ENCODE measurements at regions not wholly inside any gene's neighbourhood (a gene's known extent, or its start where the extent isn't known, plus 50 kb on each side); places are given as distances from the start of the nearest gene placed in this dataset.

GRCh38 chr13:74306496-74306895 is 172.3 kb upstream of the KLF12 start:
- DNase-seq: no peak
- no peak overlapping the region for H2AFZ ChIP-seq (ENCODE audit: insufficient read depth, low read depth, low read length, poor library complexity, severe bottlenecking)
- no peaks in the 10 kb centered on the region for H4K20me1 ChIP-seq (ENCODE audit: insufficient read depth, low read length)
- Mint-ChIP-seq H3K4me3 (no peak overlapping the region), H3K27me3 (ENCODE audit: low read depth in 3 of 3) (no peaks in the 10 kb centered on the region), H3K9me3 (peaks cover 0 to 4% (median 0%) of the 10 kb centered on the region in 7 donors), H3K4me1 (peaks cover 4% of the 10 kb centered on the region), H3K36me3 (no peaks in the 10 kb centered on the region), H3K27ac (no peak overlapping the region)
- H3K9me3 ChIP-seq (replicated peaks in 1 of 2; ENCODE audit: control insufficient read depth in 1 of 2, insufficient read depth in 1 of 2, low read length in 2 of 2): no peaks in the 10 kb centered on the region
- no peaks in the 10 kb centered on the region for H3K27me3 ChIP-seq (ENCODE audit: control insufficient read depth in 2 of 2, insufficient read depth in 2 of 2, low read length in 2 of 2)
- intact Hi-C loops (cut with micrococcal nuclease): no loop called here
- H3K4me3 ChIP-seq (replicated peaks in 1 of 3; ENCODE audit: low read depth in 2 of 3, low read length in 3 of 3): no peak overlapping the region
- H3K9ac ChIP-seq (ENCODE audit: insufficient read depth, low read length, poor library complexity, severe bottlenecking): no peak overlapping the region
- 100% methylated on average over 1 of the region's 2 CpGs for WGBS (ENCODE audit: insufficient coverage)
- no peaks in the 10 kb centered on the region for H3K79me2 ChIP-seq (ENCODE audit: insufficient read depth, low read length)
- TF ChIP-seq CTCF (IDR thresholded peaks at IDR 0.05): no peak
- no peak overlapping the region for H3K4me2 ChIP-seq (replicated peaks; ENCODE audit: extremely low read depth, low read length, poor library complexity, severe bottlenecking)
- no peaks in the 10 kb centered on the region for H3K4me1 ChIP-seq (ENCODE audit: control insufficient read depth in 1 of 2, insufficient read depth in 2 of 2, low read length in 2 of 2)
- H3K36me3 ChIP-seq (replicated peaks in 1 of 2; ENCODE audit: control insufficient read depth in 1 of 2, insufficient read depth in 2 of 2, low read length in 2 of 2): no peaks in the 10 kb centered on the region
- no peak overlapping the region for H3K27ac ChIP-seq (ENCODE audit: low read depth in 1 of 2, low read length in 2 of 2)

GRCh38 chr13:74305876-74306275 is 171.7 kb upstream of the KLF12 start:
- H3K27ac ChIP-seq (ENCODE audit: low read depth in 1 of 2, low read length in 2 of 2): no peak overlapping the region
- H3K9me3 ChIP-seq (replicated peaks in 1 of 2; ENCODE audit: control insufficient read depth in 1 of 2, insufficient read depth in 1 of 2, low read length in 2 of 2): no peaks in the 10 kb centered on the region
- no peaks in the 10 kb centered on the region for H4K20me1 ChIP-seq (ENCODE audit: insufficient read depth, low read length)
- no peak for DNase-seq
- no peak overlapping the region for H3K4me2 ChIP-seq (replicated peaks; ENCODE audit: extremely low read depth, low read length, poor library complexity, severe bottlenecking)
- Mint-ChIP-seq H3K27ac (no peak overlapping the region), H3K36me3 (no peaks in the 10 kb centered on the region), H3K9me3 (peaks cover 0 to 4% (median 0%) of the 10 kb centered on the region in 7 donors), H3K27me3 (ENCODE audit: low read depth in 3 of 3) (no peaks in the 10 kb centered on the region), H3K4me1 (peaks cover 8% of the 10 kb centered on the region), H3K4me3 (no peak overlapping the region)
- no peaks in the 10 kb centered on the region for H3K79me2 ChIP-seq (ENCODE audit: insufficient read depth, low read length)
- no peak overlapping the region for H3K4me3 ChIP-seq (replicated peaks in 1 of 3; ENCODE audit: low read depth in 2 of 3, low read length in 3 of 3)
- no peak overlapping the region for H3K9ac ChIP-seq (ENCODE audit: insufficient read depth, low read length, poor library complexity, severe bottlenecking)
- H3K4me1 ChIP-seq (ENCODE audit: control insufficient read depth in 1 of 2, insufficient read depth in 2 of 2, low read length in 2 of 2): peaks cover 5 to 6% of the 10 kb centered on the region in 2 donors
- no peaks in the 10 kb centered on the region for H3K27me3 ChIP-seq (ENCODE audit: control insufficient read depth in 2 of 2, insufficient read depth in 2 of 2, low read length in 2 of 2)
- no peaks in the 10 kb centered on the region for H3K36me3 ChIP-seq (replicated peaks in 1 of 2; ENCODE audit: control insufficient read depth in 1 of 2, insufficient read depth in 2 of 2, low read length in 2 of 2)
- WGBS (ENCODE audit: insufficient coverage): 82% methylated on average over 3 of the region's 3 CpGs
- TF ChIP-seq CTCF (IDR thresholded peaks at IDR 0.05): no peak
- intact Hi-C loops (cut with micrococcal nuclease): no loop called here
- no peak overlapping the region for H2AFZ ChIP-seq (ENCODE audit: insufficient read depth, low read depth, low read length, poor library complexity, severe bottlenecking)

Data from CD14-positive monocyte (primary cell).